T-cell (primary cell): ENCODE measurements at regions not wholly inside any gene's neighbourhood (a gene's known extent, or its start where the extent isn't known, plus 50 kb on each side); places are given as distances from the start of the nearest gene placed in this dataset.

ENCODE experiments used
- ATAC-seq, 4 experiments: fragments of 200-7000 bp in 3 of 4; fragments of 150-1000 bp in 1 of 4; cut with Tn5 transposase; replicated peaks in 1 of 4; 1 replicate in 3 of 4; 2 replicates in 1 of 4; pipeline ENCODE4 v1.10.0; 2021; ENCODE audit warnings: moderate library complexity in 3 of 4, mild to moderate bottlenecking in 2 of 4, moderate number of reproducible peaks in 1 of 4
- CTCF ChIA-PET, 2 donors: fragments of 300-600 bp; sonication (Branson Sonifier 250); formaldehyde crosslinking; loops; one replicate each; lab custom pipeline; 2022; ENCODE audit warnings: antibody characterized with exemption in 2 of 2; lab: Charles Lee
- POLR2A ChIA-PET, 2 donors: fragments of 300-600 bp; sonication (Branson Sonifier 250); formaldehyde crosslinking; loops; one replicate each; lab custom pipeline; 2022; ENCODE audit warnings: antibody characterized with exemption in 2 of 2; lab: Charles Lee
- DNase-seq, 35 experiments: peaks; one replicate each; pipeline versions ENCODE4 v3.0.0 to v3.0.0-alpha.2; 2013 to 2023
- H3K27ac ChIP-seq: one replicate; pipeline ENCODE4 v1.5.1; 2013; ENCODE audit warnings: low read length
- H3K27me3 ChIP-seq, 2 experiments: replicated peaks in 1 of 2; 1 replicate in 1 of 2; 2 replicates in 1 of 2; pipeline versions ENCODE4 v1.6.1 to v1.7.0; 2013; ENCODE audit warnings: low read length in 1 of 2, mixed read lengths in 1 of 2; ENCODE audit not compliant: control insufficient read depth in 2 of 2, insufficient read depth in 2 of 2; ENCODE audit errors: extremely low read depth in 1 of 2
- H3K36me3 ChIP-seq, 2 donors: 1 replicate in 1 of 2; 2 replicates in 1 of 2; pipeline versions ENCODE4 v1.6.1 to v1.7.0; 2013; ENCODE audit warnings: low read length in 1 of 2; ENCODE audit not compliant: control insufficient read depth in 2 of 2, insufficient read depth in 1 of 2; ENCODE audit errors: extremely low read depth in 1 of 2
- H3K4me1 ChIP-seq, 2 experiments: 1 replicate in 1 of 2; 2 replicates in 1 of 2; pipeline versions ENCODE4 v1.6.1 to v1.7.0; 2013; ENCODE audit warnings: low read length in 2 of 2, mixed read lengths in 1 of 2; ENCODE audit not compliant: insufficient read depth in 2 of 2, control insufficient read depth in 1 of 2; ENCODE audit errors: extremely low read depth in 1 of 2
- H3K4me3 ChIP-seq, 2 donors: 1 replicate in 1 of 2; 2 replicates in 1 of 2; pipeline versions ENCODE4 v1.5.1 to v1.7.0; 2013; ENCODE audit warnings: mild to moderate bottlenecking in 2 of 2, low read length in 1 of 2, moderate library complexity in 1 of 2; ENCODE audit not compliant: control insufficient read depth in 1 of 2; ENCODE audit errors: extremely low read depth in 1 of 2
- H3K9me3 ChIP-seq: 2 replicates; pipeline ENCODE4 v1.7.0; 2013
- H3K27ac Mint-ChIP-seq, 2 donors: one replicate each; pipeline ENCODE4 v1.8.0; 2020 to 2021; ENCODE audit warnings: mild to moderate bottlenecking in 2 of 2, mixed read lengths in 2 of 2
- H3K27me3 Mint-ChIP-seq, 2 donors: one replicate each; pipeline ENCODE4 v1.8.0; 2021 to 2022; ENCODE audit warnings: mixed read lengths in 2 of 2
- H3K36me3 Mint-ChIP-seq: one replicate; pipeline ENCODE4 v1.8.0; 2021; ENCODE audit warnings: mixed read lengths
- H3K4me1 Mint-ChIP-seq, 3 donors: one replicate each; pipeline ENCODE4 v1.8.0; 2020 to 2022; ENCODE audit warnings: mixed read lengths in 3 of 3, mild to moderate bottlenecking in 1 of 3
- H3K4me3 Mint-ChIP-seq, 3 donors: one replicate each; pipeline ENCODE4 v1.8.0; 2020 to 2022; ENCODE audit warnings: mild to moderate bottlenecking in 3 of 3, mixed read lengths in 3 of 3, moderate library complexity in 3 of 3
- H3K9me3 Mint-ChIP-seq, 3 donors: one replicate each; pipeline ENCODE4 v1.8.0; 2020 to 2022; ENCODE audit warnings: mixed read lengths in 3 of 3
- WGBS: methylation state at CpG from one replicate; pipeline ENCODE4 v1.1.5; 2013; ENCODE audit warnings: missing lambda C conversion rate; ENCODE audit not compliant: insufficient coverage; 5-methylcytosine and 5-hydroxymethylcytosine counted together

- WGBS, result no CpG with 5 or more reads among the region's 2 CpGs
- Histone ChIP-seq H3K4me1 (no peaks in the 10 kb centered on the region), H3K27ac (no peak overlapping the region), H3K4me3 (no peak overlapping the region), H3K27me3 (no peaks in the 10 kb centered on the region), H3K36me3 (no peaks in the 10 kb centered on the region), H3K9me3 (no peaks in the 10 kb centered on the region)
- Mint-ChIP-seq H3K27me3 (peaks cover 2 to 6% of the 10 kb centered on the region in 2 donors), H3K36me3 (no peaks in the 10 kb centered on the region), H3K27ac (no peak overlapping the region), H3K4me3 (no peak overlapping the region), H3K4me1 (no peaks in the 10 kb centered on the region), H3K9me3 (no peaks in the 10 kb centered on the region)
- CTCF ChIA-PET, result no interaction called here
- POLR2A ChIA-PET, result interaction anchor here in 1 of 2 donors (0.5 kb wide), 1 partner anchor 1045 kb away, joined by 3 read pairs; no protein-coding TSS in a partner anchor
- ATAC-seq (no peak), DNase-seq (no peak)
Measured at GRCh38 chr2:156864325-156864724, 393.2 kb upstream of the GALNT5 start.

GRCh38 chr2:156864753-156865152 is 392.8 kb upstream of the GALNT5 start:
- Mint-ChIP-seq H3K27me3 (peaks cover 2 to 6% of the 10 kb centered on the region in 2 donors), H3K9me3 (no peaks in the 10 kb centered on the region), H3K27ac (no peak overlapping the region), H3K36me3 (no peaks in the 10 kb centered on the region), H3K4me1 (no peaks in the 10 kb centered on the region), H3K4me3 (no peak overlapping the region)
- no peaks in the 10 kb centered on the region for H3K9me3 ChIP-seq
- H3K36me3 ChIP-seq, result no peaks in the 10 kb centered on the region
- H3K27ac ChIP-seq, result no peak overlapping the region
- H3K27me3 ChIP-seq, result no peaks in the 10 kb centered on the region
- no peak overlapping the region for H3K4me3 ChIP-seq
- WGBS, result 100% methylated on average over 4 of the region's 6 CpGs
- ChIA-PET CTCF (no interaction called here), POLR2A (interaction anchor here in 1 of 2 donors (0.5 kb wide), 1 partner anchor 1046 kb away, joined by 3 read pairs; no protein-coding TSS in a partner anchor)
- no peaks in the 10 kb centered on the region for H3K4me1 ChIP-seq
- no peak for ATAC-seq
- no peak for DNase-seq

GRCh38 chr2:156867201-156867600 is 390.3 kb upstream of the GALNT5 start:
- Histone ChIP-seq H3K27me3 (no peaks in the 10 kb centered on the region), H3K36me3 (no peaks in the 10 kb centered on the region), H3K4me1 (no peaks in the 10 kb centered on the region), H3K27ac (no peak overlapping the region), H3K4me3 (no peak overlapping the region), H3K9me3 (no peaks in the 10 kb centered on the region)
- ATAC-seq (no peak), DNase-seq (no peak)
- H3K9me3 Mint-ChIP-seq, result peaks cover 0 to under 1% (median 0%) of the 10 kb centered on the region in 3 donors
- H3K4me3 Mint-ChIP-seq, result no peak overlapping the region
- no peaks in the 10 kb centered on the region for H3K4me1 Mint-ChIP-seq
- H3K36me3 Mint-ChIP-seq, result no peaks in the 10 kb centered on the region
- ChIA-PET CTCF (no interaction called here), POLR2A (no interaction called here)
- no peak overlapping the region for H3K27ac Mint-ChIP-seq
- WGBS, result no CpG with 5 or more reads among the region's 2 CpGs
- peaks cover 2 to 7% of the 10 kb centered on the region in 2 donors for H3K27me3 Mint-ChIP-seq

- H3K27me3 ChIP-seq, result no peaks in the 10 kb centered on the region
- no peak overlapping the region for H3K4me3 ChIP-seq
- 60% methylated on average over 1 of the region's 3 CpGs for WGBS
- H3K27ac ChIP-seq, result no peak overlapping the region
- peaks cover 2 to 8% of the 10 kb centered on the region in 2 donors for H3K27me3 Mint-ChIP-seq
- no peaks in the 10 kb centered on the region for H3K36me3 Mint-ChIP-seq
- POLR2A ChIA-PET, result no interaction called here
- CTCF ChIA-PET, result no interaction called here
- ATAC-seq (no peak), DNase-seq (no peak)
- no peaks in the 10 kb centered on the region for H3K4me1 Mint-ChIP-seq
- no peaks in the 10 kb centered on the region for H3K4me1 ChIP-seq
- no peaks in the 10 kb centered on the region for H3K36me3 ChIP-seq
- H3K9me3 Mint-ChIP-seq, result peaks cover 0 to 7% (median 0%) of the 10 kb centered on the region in 3 donors
- no peak overlapping the region for H3K27ac Mint-ChIP-seq
- H3K9me3 ChIP-seq, result no peaks in the 10 kb centered on the region
- H3K4me3 Mint-ChIP-seq, result no peak overlapping the region
Measured at GRCh38 chr2:156874707-156875106, 382.8 kb upstream of the GALNT5 start.

GRCh38 chr2:156883804-156884203 is 373.7 kb upstream of the GALNT5 start:
- WGBS, result 50% methylated on average over 3 of the region's 3 CpGs
- no peaks in the 10 kb centered on the region for H3K36me3 ChIP-seq
- ChIA-PET POLR2A (no interaction called here), CTCF (interaction anchor here in 1 of 2 donors (0.6 kb wide), 1 partner anchor 1420 kb away, joined by 3 read pairs; no protein-coding TSS in a partner anchor)
- DNase-seq (no peak), ATAC-seq (no peak)
- H3K9me3 Mint-ChIP-seq, result no peaks in the 10 kb centered on the region
- H3K27me3 ChIP-seq, result no peaks in the 10 kb centered on the region
- no peaks in the 10 kb centered on the region for H3K36me3 Mint-ChIP-seq
- H3K4me3 ChIP-seq, result no peak overlapping the region
- H3K4me1 Mint-ChIP-seq, result no peaks in the 10 kb centered on the region
- H3K4me1 ChIP-seq, result no peaks in the 10 kb centered on the region
- H3K9me3 ChIP-seq, result no peaks in the 10 kb centered on the region
- no peak overlapping the region for H3K27ac ChIP-seq
- H3K27ac Mint-ChIP-seq, result no peak overlapping the region
- H3K4me3 Mint-ChIP-seq, result no peak overlapping the region
- peaks cover 1 to 3% of the 10 kb centered on the region in 2 donors for H3K27me3 Mint-ChIP-seq

- H3K27me3 Mint-ChIP-seq, result peaks cover 1 to 3% of the 10 kb centered on the region in 2 donors
- no peaks in the 10 kb centered on the region for H3K4me1 Mint-ChIP-seq
- no peaks in the 10 kb centered on the region for H3K36me3 Mint-ChIP-seq
- no peaks in the 10 kb centered on the region for H3K9me3 ChIP-seq
- no peak for ATAC-seq
- ChIA-PET CTCF (no interaction called here), POLR2A (no interaction called here)
- no peak overlapping the region for H3K27ac Mint-ChIP-seq
- no peak overlapping the region for H3K27ac ChIP-seq
- 94% methylated on average over 2 of the region's 3 CpGs for WGBS
- no peak overlapping the region for H3K4me3 ChIP-seq
- H3K4me1 ChIP-seq, result no peaks in the 10 kb centered on the region
- no peaks in the 10 kb centered on the region for H3K27me3 ChIP-seq
- H3K4me3 Mint-ChIP-seq, result no peak overlapping the region
- H3K36me3 ChIP-seq, result no peaks in the 10 kb centered on the region
- no peaks in the 10 kb centered on the region for H3K9me3 Mint-ChIP-seq
- DNase-seq, result no peak
Measured at GRCh38 chr2:156884216-156884615, 373.3 kb upstream of the GALNT5 start.
